ENCODE measurements at regions not wholly inside any gene's neighbourhood (a gene's known extent, or its start where the extent isn't known, plus 50 kb on each side); places are given as distances from the start of the nearest gene placed in this dataset.

GRCh38 chr16:13856811-13857511, 63.0 kb upstream of the ERCC4 start:
- Histone ChIP-seq H3K4me3 (ENCODE audit: low read depth in 2 of 2, low read length in 1 of 2) (no peak overlapping the region), H3K27ac (ENCODE audit: low read depth in 2 of 2, low read length in 1 of 2) (no peak overlapping the region), H2AFZ (ENCODE audit: low read depth) (no peak overlapping the region), H3F3A (replicated peaks; ENCODE audit: insufficient read depth) (no peaks in the 10 kb centered on the region), H3K79me2 (ENCODE audit: insufficient read depth) (no peaks in the 10 kb centered on the region), H3K9ac (no peak overlapping the region), H4K20me1 (ENCODE audit: insufficient read depth) (no peaks in the 10 kb centered on the region), H3K4me1 (ENCODE audit: control insufficient read depth in 1 of 2, insufficient read depth in 2 of 2, low read depth in 1 of 2, low read length in 1 of 2) (no peaks in the 10 kb centered on the region), H3K36me3 (replicated peaks in 1 of 2; ENCODE audit: control insufficient read depth in 1 of 2, insufficient read depth in 2 of 2, low read length in 1 of 2) (no peaks in the 10 kb centered on the region), H3K9me2 (no peaks in the 10 kb centered on the region), H3K27me3 (ENCODE audit: insufficient read depth) (no peaks in the 10 kb centered on the region), H3K9me3 (no peaks in the 10 kb centered on the region), H3K4me2 (no peak overlapping the region)
- 26% methylated on average over 7 of the region's 7 CpGs for WGBS (ENCODE audit: low lambda C conversion rate)
- ChIA-PET POLR2A (no interaction called here), CTCF (interaction anchor here (0.7 to 1.3 kb wide), 2 partner anchors 56 to 63 kb away, joined by 3 read pairs; partner anchors contain the start of gene ERCC4)
- TF ChIP-seq CHD2 (IDR thresholded peaks at IDR 0.05; ENCODE audit: low read length, partially characterized antibody), result no peak
- DNase-seq, result no peak

- Histone ChIP-seq H3K9me3 (no peaks in the 10 kb centered on the region), H2AFZ (ENCODE audit: low read depth) (no peak overlapping the region), H3K9ac (no peak overlapping the region), H4K20me1 (ENCODE audit: insufficient read depth) (no peaks in the 10 kb centered on the region), H3K9me2 (no peaks in the 10 kb centered on the region), H3K4me1 (ENCODE audit: control insufficient read depth in 1 of 2, insufficient read depth in 2 of 2, low read depth in 1 of 2, low read length in 1 of 2) (no peaks in the 10 kb centered on the region), H3K27me3 (ENCODE audit: insufficient read depth) (no peaks in the 10 kb centered on the region), H3F3A (replicated peaks; ENCODE audit: insufficient read depth) (no peaks in the 10 kb centered on the region), H3K36me3 (replicated peaks in 1 of 2; ENCODE audit: control insufficient read depth in 1 of 2, insufficient read depth in 2 of 2, low read length in 1 of 2) (no peaks in the 10 kb centered on the region), H3K4me3 (ENCODE audit: low read depth in 2 of 2, low read length in 1 of 2) (no peak overlapping the region), H3K4me2 (no peak overlapping the region), H3K79me2 (ENCODE audit: insufficient read depth) (no peaks in the 10 kb centered on the region), H3K27ac (ENCODE audit: low read depth in 2 of 2, low read length in 1 of 2) (no peak overlapping the region)
- ChIA-PET POLR2A (no interaction called here), CTCF (interaction anchor here (0.9 to 1.1 kb wide), 2 partner anchors 10 to 15 kb away, joined by 4 read pairs; no protein-coding TSS in a partner anchor)
- no peak for DNase-seq
- WGBS (ENCODE audit: low lambda C conversion rate), result 5% methylated on average over 9 of the region's 9 CpGs
- TF ChIP-seq USF1 (IDR thresholded peaks at IDR 0.05; ENCODE audit: borderline replicate concordance, low read depth) (no peak), EZH2phosphoT487 (IDR thresholded peaks at IDR 0.05; ENCODE audit: borderline replicate concordance, low read depth) (no peak), JUND (IDR thresholded peaks at IDR 0.05) (no peak), POLR2AphosphoS5 (IDR thresholded peaks at IDR 0.05; ENCODE audit: low read depth, low read length) (no peak), RAD21 (IDR thresholded peaks at IDR 0.05; ENCODE audit: low read length) (no peak), RXRA (IDR thresholded peaks at IDR 0.05; ENCODE audit: borderline replicate concordance, low read depth) (no peak), NFIC (IDR thresholded peaks at IDR 0.05; ENCODE audit: borderline replicate concordance) (no peak), MXI1 (IDR thresholded peaks at IDR 0.05; ENCODE audit: low read depth, low read length) (no peak), MEF2A (IDR thresholded peaks at IDR 0.05; ENCODE audit: borderline replicate concordance, low read depth) (no peak), USF2 (IDR thresholded peaks at IDR 0.05; ENCODE audit: borderline replicate concordance, low read depth, low read length) (no peak), MAX (IDR thresholded peaks at IDR 0.05; ENCODE audit: low read depth) (no peak), ELF1 (IDR thresholded peaks at IDR 0.05) (no peak), GATA2 (CRISPR knock-in tag; IDR thresholded peaks at IDR 0.05) (no peak), RCOR1 (IDR thresholded peaks at IDR 0.05; ENCODE audit: low read length) (no peak)
Measured at GRCh38 chr16:13858873-13859580, 60.9 kb upstream of the ERCC4 start.

Data from SK-N-SH (cell line).